OCI-LY3 (cell line): ENCODE measurements at regions not wholly inside any gene's neighbourhood (a gene's known extent, or its start where the extent isn't known, plus 50 kb on each side); places are given as distances from the start of the nearest gene placed in this dataset.

ENCODE experiments used
- H2AFZ ChIP-seq: fragments of 200-600, 300-600 bp; shearing (Covaris generic); 2 replicates; pipeline ENCODE4 v1.6.0; 2014; ENCODE audit warnings: antibody characterized with exemption, low read depth, low read length
- H3K27ac ChIP-seq: fragments of 200-600, 300-600 bp; sonication (generic); 2 replicates; pipeline ENCODE4 v1.5.1; 2014; ENCODE audit warnings: mild to moderate bottlenecking, low read length, moderate library complexity, mixed read lengths
- H3K27me3 ChIP-seq: fragments of 200-600, 300-600 bp; sonication (generic); 2 replicates; pipeline ENCODE4 v1.6.1; 2014; ENCODE audit warnings: low read depth, low read length, mixed read lengths
- H3K36me3 ChIP-seq: fragments of 200-600, 300-600 bp; sonication (generic); replicated peaks from 2 replicates; pipeline ENCODE3; 2014; ENCODE audit warnings: low read depth, low read length, mixed read lengths
- H3K4me1 ChIP-seq: fragments of 300-600, 200-600 bp; sonication (generic); 2 replicates; pipeline ENCODE4 v1.6.1; 2014; ENCODE audit warnings: low read length, mixed read lengths
- H3K4me2 ChIP-seq: fragments of 200-600, 300-600 bp; sonication (generic); 2 replicates; pipeline ENCODE4 v1.6.1; 2014; ENCODE audit warnings: low read length, mixed read lengths
- H3K4me3 ChIP-seq: fragments of 300-600, 200-600 bp; sonication (generic); 2 replicates; pipeline ENCODE4 v1.5.1; 2014; ENCODE audit warnings: antibody characterized with exemption, mild to moderate bottlenecking, low read length, moderate library complexity
- H3K79me2 ChIP-seq: fragments of 300-600, 200-600 bp; shearing (Covaris generic); 2 replicates; pipeline ENCODE4 v1.6.1; 2014; ENCODE audit warnings: mild to moderate bottlenecking, low read length, mixed read lengths
- H3K9ac ChIP-seq: fragments of 300-600, 200-600 bp; shearing (Covaris generic); 2 replicates; pipeline ENCODE4 v1.6.0; 2014; ENCODE audit warnings: mild to moderate bottlenecking, low read length, moderate library complexity
- H3K9me3 ChIP-seq: fragments of 200-600, 300-600 bp; shearing (Covaris generic); 2 replicates; pipeline ENCODE4 v1.6.1; 2014; ENCODE audit warnings: low read length, mixed read lengths; ENCODE audit not compliant: insufficient read depth
- H4K20me1 ChIP-seq: fragments of 200-600, 300-600 bp; sonication (generic); 2 replicates; pipeline ENCODE4 v1.6.1; 2016; ENCODE audit warnings: low read length, mixed read lengths; ENCODE audit not compliant: insufficient read depth
- CTCF ChIP-seq: fragments of 200-600, 300-600 bp; sonication (generic); IDR thresholded peaks from 2 replicates; pipeline ENCODE4 v1.5.1; 2014; ENCODE audit warnings: antibody characterized with exemption, low read length, low read depth
- EZH2phosphoT487 ChIP-seq: fragments of 200-600 bp; shearing (Covaris generic); IDR thresholded peaks from 2 replicates; pipeline ENCODE4 v1.6.1; 2018; ENCODE audit warnings: antibody characterized with exemption, mixed run types, low read depth

GRCh38 chr3:169029674-169030285 lies 633.7 kb downstream of the MECOM start:
- H3K27ac ChIP-seq, result no peak overlapping the region
- TF ChIP-seq EZH2phosphoT487, result no peak
- no peak for TF ChIP-seq CTCF
- H3K9me3 ChIP-seq, result peaks cover 5% of the 10 kb centered on the region; the same call in 1 of the 2 replicates
- H3K79me2 ChIP-seq, result no peaks in the 10 kb centered on the region
- no peaks in the 10 kb centered on the region for H4K20me1 ChIP-seq
- peaks cover 6% of the 10 kb centered on the region for H3K36me3 ChIP-seq
- no peak overlapping the region for H3K4me3 ChIP-seq
- no peak overlapping the region for H3K4me2 ChIP-seq
- H3K4me1 ChIP-seq, result no peaks in the 10 kb centered on the region
- H3K27me3 ChIP-seq, result no peaks in the 10 kb centered on the region; the same call in 1 of the 2 replicates
- no peak overlapping the region for H2AFZ ChIP-seq
- H3K9ac ChIP-seq, result no peak overlapping the region

GRCh38 chr3:169028716-169029115 lies 634.8 kb downstream of the MECOM start:
- H4K20me1 ChIP-seq, result no peaks in the 10 kb centered on the region
- no peak overlapping the region for H3K4me2 ChIP-seq
- H3K4me3 ChIP-seq, result no peak overlapping the region
- peaks cover 5% of the 10 kb centered on the region; the same call in 1 of the 2 replicates for H3K9me3 ChIP-seq
- TF ChIP-seq EZH2phosphoT487 (no peak), CTCF (no peak)
- H3K4me1 ChIP-seq, result no peaks in the 10 kb centered on the region
- no peaks in the 10 kb centered on the region for H3K79me2 ChIP-seq
- H3K27me3 ChIP-seq, result no peaks in the 10 kb centered on the region
- H3K36me3 ChIP-seq, result peaks cover 6% of the 10 kb centered on the region
- H3K9ac ChIP-seq, result no peak overlapping the region
- H3K27ac ChIP-seq, result no peak overlapping the region
- no peak overlapping the region for H2AFZ ChIP-seq

GRCh38 chr3:169026543-169027182 lies 636.8 kb downstream of the MECOM start:
- H3K4me3 ChIP-seq, result no peak overlapping the region
- no peaks in the 10 kb centered on the region for H3K79me2 ChIP-seq
- H4K20me1 ChIP-seq, result no peaks in the 10 kb centered on the region
- H3K36me3 ChIP-seq, result peaks cover 6% of the 10 kb centered on the region
- H3K27ac ChIP-seq, result no peak overlapping the region
- no peak overlapping the region for H2AFZ ChIP-seq
- no peaks in the 10 kb centered on the region for H3K27me3 ChIP-seq
- H3K9ac ChIP-seq, result no peak overlapping the region
- TF ChIP-seq CTCF, result no peak
- TF ChIP-seq EZH2phosphoT487, result no peak
- no peak overlapping the region for H3K4me2 ChIP-seq
- H3K9me3 ChIP-seq, result peaks cover 5% of the 10 kb centered on the region; the same call in 1 of the 2 replicates
- H3K4me1 ChIP-seq, result no peaks in the 10 kb centered on the region

GRCh38 chr3:169022457-169022856 lies 641.1 kb downstream of the MECOM start:
- H3K4me3 ChIP-seq, result no peak overlapping the region
- H3K27me3 ChIP-seq, result no peaks in the 10 kb centered on the region
- no peak overlapping the region for H3K27ac ChIP-seq
- H3K79me2 ChIP-seq, result no peaks in the 10 kb centered on the region
- no peak overlapping the region for H2AFZ ChIP-seq
- TF ChIP-seq EZH2phosphoT487 (no peak), CTCF (no peak)
- no peaks in the 10 kb centered on the region for H3K4me1 ChIP-seq
- no peak overlapping the region for H3K4me2 ChIP-seq
- H3K9me3 ChIP-seq, result no peaks in the 10 kb centered on the region
- no peaks in the 10 kb centered on the region for H3K36me3 ChIP-seq
- H3K9ac ChIP-seq, result no peak overlapping the region
- no peaks in the 10 kb centered on the region for H4K20me1 ChIP-seq
